ENCODE measurements at regions not wholly inside any gene's neighbourhood (a gene's known extent, or its start where the extent isn't known, plus 50 kb on each side); places are given as distances from the start of the nearest gene placed in this dataset.

DNA sequence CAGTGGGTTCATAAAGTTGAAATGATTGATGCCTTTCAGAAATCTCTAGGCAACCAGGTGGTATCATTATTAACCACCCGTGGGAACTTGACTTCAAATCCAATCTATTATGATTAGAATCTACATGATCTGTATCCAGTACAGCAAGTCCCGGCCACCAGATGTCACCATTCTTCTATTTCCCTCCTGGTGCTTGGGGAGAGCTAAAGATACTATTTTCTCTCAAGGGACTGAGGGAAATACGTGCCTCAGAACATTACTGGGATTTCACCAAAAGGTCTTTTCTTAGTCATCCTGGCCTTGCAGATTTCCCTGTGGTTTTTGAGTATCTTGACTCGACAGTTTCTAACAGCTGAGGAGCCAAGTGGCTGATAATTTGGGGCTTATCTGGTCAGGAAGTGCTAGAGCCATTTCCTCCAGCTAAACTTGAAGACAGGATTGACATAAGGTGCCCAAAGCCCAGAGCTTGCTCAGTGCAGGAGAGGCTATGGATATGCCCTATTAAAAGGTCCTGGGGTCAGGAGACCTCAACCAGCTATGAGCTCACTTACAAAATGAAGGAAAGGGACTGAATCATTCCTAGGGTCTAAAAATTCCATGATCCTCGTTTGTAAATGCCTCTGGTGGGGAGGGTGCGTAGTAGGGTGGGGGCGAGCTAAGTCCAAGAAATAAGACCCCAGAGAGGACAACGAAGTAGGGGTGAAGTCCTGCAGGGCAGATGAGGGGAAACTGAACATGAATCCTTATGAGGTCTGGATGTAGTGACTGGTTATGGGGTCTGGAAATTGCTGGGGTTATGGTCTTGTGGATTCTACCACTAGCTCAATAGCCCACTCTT lies 135.4 kb upstream of the MGAT5 start:
- TF ChIP-seq ZNF565 (CRISPR knock-in tag; conservative IDR thresholded peaks at IDR 0.05; ENCODE audit: low read depth) = no peak
- no peak for TF ChIP-seq ZC3H10 (CRISPR knock-in tag; IDR thresholded peaks at IDR 0.05)

Data from SK-N-SH treated with all-trans-retinoic acid at 6 μM for 48 hours (cell line).